Upper lobe of left lung (tissue), 4 donors: ENCODE measurements at regions not wholly inside any gene's neighbourhood (a gene's known extent, or its start where the extent isn't known, plus 50 kb on each side); places are given as distances from the start of the nearest gene placed in this dataset.

Experiments used
- CTCF ChIP-seq, 6 experiments: fragments of 450-650 bp in 4 of 6; fragments of 200-600 bp in 2 of 6; sonication (generic) in 2 of 6; IDR thresholded peaks; one replicate each; pipeline ENCODE4 v1.5.1; 2016 to 2019; ENCODE audit warnings: antibody characterized with exemption in 6 of 6
- EP300 ChIP-seq, 4 donors: sonication (generic); formaldehyde crosslinking; IDR thresholded peaks; one replicate each; pipeline ENCODE4 v1.5.1; 2017; ENCODE audit warnings: antibody characterized with exemption in 4 of 4, control low read depth in 2 of 4
- POLR2A ChIP-seq, 4 donors: fragments of 450-650 bp; IDR thresholded peaks; one replicate each; pipeline ENCODE4 v1.5.1; 2016 to 2017; ENCODE audit warnings: antibody characterized with exemption in 4 of 4, mild to moderate bottlenecking in 2 of 4

DNA sequence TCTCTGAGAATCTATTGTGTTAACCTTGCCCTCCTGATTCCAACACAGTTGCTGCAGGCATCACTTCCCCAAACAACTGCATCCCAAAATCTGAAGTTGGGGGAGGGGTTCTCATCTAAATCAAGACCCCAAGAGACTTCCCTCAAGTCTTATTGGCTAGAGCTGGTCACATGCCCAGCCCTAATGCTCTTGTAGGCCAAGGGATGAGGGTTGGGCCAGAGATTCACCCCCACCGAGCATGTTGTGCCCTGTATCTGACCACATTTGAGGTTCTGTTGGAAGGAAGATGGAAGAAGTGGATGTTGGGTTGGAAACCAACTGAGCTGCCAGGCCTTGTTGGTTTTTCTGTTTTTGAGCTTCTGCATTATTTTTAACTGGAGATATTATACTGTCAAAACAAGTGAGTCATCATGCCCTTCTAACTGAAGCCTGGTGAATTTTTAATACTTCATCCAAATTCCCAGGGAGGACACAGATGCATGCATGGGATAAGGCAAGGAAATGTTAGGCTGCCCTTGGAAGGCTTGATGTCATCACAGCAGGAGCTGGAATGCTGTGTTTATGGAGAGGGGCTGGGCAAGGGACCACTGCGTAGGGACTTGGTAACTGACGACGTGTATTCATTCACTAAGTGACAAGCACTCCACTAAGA is 68.6 kb upstream of the CACUL1 start:
- TF ChIP-seq CTCF (IDR thresholded peaks at IDR 0.05): no peak
- TF ChIP-seq POLR2A (IDR thresholded peaks at IDR 0.05): no peak
- TF ChIP-seq EP300 (IDR thresholded peaks at IDR 0.05): no peak
